Inferior parietal cortex (tissue), 1 donor: ENCODE measurements at regions not wholly inside any gene's neighbourhood (a gene's known extent, or its start where the extent isn't known, plus 50 kb on each side); places are given as distances from the start of the nearest gene placed in this dataset.
A peak's percentile ranks its signal among the peaks of the same experiment; 100 is the strongest.
"Not testable (repeated sequence)": the region's sequence is repeated elsewhere in the genome, so short reads cannot be mapped to it uniquely, and the experiment has no call there.

Source experiments
- DNase-seq: peaks from one replicate; pipeline ENCODE4 v3.0.0-alpha.2; 2016; ENCODE audit errors: extremely low spot score

GRCh38 chr9:117649126-117649525 lies 55.1 kb upstream of the TLR4 start:
- no peak for DNase-seq

GRCh38 chr9:117644932-117645636 lies 59.1 kb upstream of the TLR4 start:
- no peak for DNase-seq

GRCh38 chr9:117644133-117644931 lies 59.9 kb upstream of the TLR4 start:
- peak; percentile 91 for DNase-seq

- DNase-seq = no peak
Measured at GRCh38 chr9:117643288-117643654, 60.9 kb upstream of the TLR4 start.

- DNase-seq = not testable (repeated sequence)
Measured at GRCh38 chr9:117642571-117643287, 61.5 kb upstream of the TLR4 start.

- no peak for DNase-seq
Measured at GRCh38 chr9:117636681-117637080, 67.5 kb upstream of the TLR4 start.

- no peak for DNase-seq
Measured at GRCh38 chr9:117625154-117625553, 79.0 kb upstream of the TLR4 start.

- no peak for DNase-seq
Measured at GRCh38 chr9:117624106-117624505, 80.1 kb upstream of the TLR4 start.

- DNase-seq = no peak
Measured at GRCh38 chr9:117622347-117622746, 81.9 kb upstream of the TLR4 start.

GRCh38 chr9:117616431-117616831 lies 87.8 kb upstream of the TLR4 start:
- DNase-seq = no peak

GRCh38 chr9:117612317-117612716 lies 91.9 kb upstream of the TLR4 start:
- DNase-seq = no peak

GRCh38 chr9:117597977-117598376 lies 106.2 kb upstream of the TLR4 start:
- no peak for DNase-seq

- DNase-seq = no peak
Measured at GRCh38 chr9:117596678-117597077, 107.5 kb upstream of the TLR4 start.

- no peak for DNase-seq
Measured at GRCh38 chr9:117595650-117596049, 108.6 kb upstream of the TLR4 start.

- DNase-seq = no peak
Measured at GRCh38 chr9:117587263-117587662, 116.9 kb upstream of the TLR4 start.

- no peak for DNase-seq
Measured at GRCh38 chr9:117574099-117574498, 130.1 kb upstream of the TLR4 start.

- no peak for DNase-seq
Measured at GRCh38 chr9:117564839-117565238, 139.4 kb upstream of the TLR4 start.

GRCh38 chr9:117561761-117562160 lies 142.4 kb upstream of the TLR4 start:
- no peak for DNase-seq

- DNase-seq = peak; percentile 38
Measured at GRCh38 chr9:117555964-117556629, 141.2 kb upstream of the ASTN2 start.

- no peak for DNase-seq
Measured at GRCh38 chr9:117552811-117553210, 138.0 kb upstream of the ASTN2 start.

- DNase-seq = no peak
Measured at GRCh38 chr9:117551171-117551570, 136.3 kb upstream of the ASTN2 start.

GRCh38 chr9:117549444-117549843 lies 134.6 kb upstream of the ASTN2 start:
- DNase-seq = no peak
